Sigmoid colon (tissue), 6 donors: ENCODE measurements at regions not wholly inside any gene's neighbourhood (a gene's known extent, or its start where the extent isn't known, plus 50 kb on each side); places are given as distances from the start of the nearest gene placed in this dataset.
"Not testable (repeated sequence)": the region's sequence is repeated elsewhere in the genome, so short reads cannot be mapped to it uniquely, and the experiment has no call there.

Experiments used
- DNase-seq: peaks from one replicate; pipeline ENCODE4 v3.0.0-alpha.2; 2019
- H3K27ac ChIP-seq, 4 donors: fragments of 200-600 bp; sonication (generic); one replicate each; pipeline ENCODE4 v1.5.1; 2016 to 2019; ENCODE audit warnings: mild to moderate bottlenecking in 1 of 4
- H3K27me3 ChIP-seq, 3 donors: fragments of 200-600 bp; sonication (generic); one replicate each; pipeline ENCODE4 v1.5.1; 2019; ENCODE audit warnings: mild to moderate bottlenecking in 1 of 3
- H3K36me3 ChIP-seq, 4 donors: fragments of 200-600 bp; sonication (generic); one replicate each; pipeline ENCODE4 v1.5.1; 2016 to 2019
- H3K4me1 ChIP-seq, 4 donors: fragments of 200-600 bp; sonication (generic); one replicate each; pipeline ENCODE4 v1.5.1; 2017 to 2019
- H3K4me3 ChIP-seq, 4 donors: fragments of 200-600 bp; sonication (generic); one replicate each; pipeline ENCODE4 v1.5.1; 2017 to 2019; ENCODE audit warnings: mild to moderate bottlenecking in 2 of 4, moderate library complexity in 1 of 4
- H3K9me3 ChIP-seq, 4 donors: fragments of 200-600 bp in 3 of 4; sonication (generic) in 3 of 4; one replicate each; pipeline versions ENCODE4 v1.5.1 to v1.6.1; 2013 to 2019
- EP300 ChIP-seq, 4 donors: sonication (generic); formaldehyde crosslinking; IDR thresholded peaks; one replicate each; pipeline ENCODE4 v1.6.1; 2017; ENCODE audit warnings: antibody characterized with exemption in 4 of 4
- POLR2A ChIP-seq, 2 donors: fragments of 450-650 bp; IDR thresholded peaks; one replicate each; pipeline ENCODE4 v1.6.1; 2016; ENCODE audit warnings: antibody characterized with exemption in 2 of 2, mild to moderate bottlenecking in 2 of 2, moderate library complexity in 2 of 2
- POLR2AphosphoS5 ChIP-seq, 4 donors: sonication (generic); formaldehyde crosslinking; IDR thresholded peaks; one replicate each; pipeline ENCODE4 v1.6.1; 2017; ENCODE audit warnings: antibody characterized with exemption in 4 of 4
- WGBS, 2 donors: extraction: QIAGEN DNeasy Blood & Tissue Kit; methylation state at CpG; one replicate each; pipeline ENCODE4 v1.1.7; 2013; 5-methylcytosine and 5-hydroxymethylcytosine counted together
- intact Hi-C: fragments of 100-400 bp; cut with DNase I; formaldehyde crosslinking; loops from one replicate; pipeline ENCODE4 v1.15.1; 2023
- TF ChIP-seq, protein P1 (sequence below), 4 experiments: fragments of 450-650 bp in 3 of 4; fragments of 200-600 bp in 1 of 4; IDR thresholded peaks; one replicate each; pipeline ENCODE4 v1.5.1; 2016 to 2019; ENCODE audit warnings: antibody characterized with exemption in 4 of 4, mild to moderate bottlenecking in 3 of 4, moderate library complexity in 2 of 4
- donor health status: healthy with polysubstance abuse.
- donor health status: healthy.

DNA sequence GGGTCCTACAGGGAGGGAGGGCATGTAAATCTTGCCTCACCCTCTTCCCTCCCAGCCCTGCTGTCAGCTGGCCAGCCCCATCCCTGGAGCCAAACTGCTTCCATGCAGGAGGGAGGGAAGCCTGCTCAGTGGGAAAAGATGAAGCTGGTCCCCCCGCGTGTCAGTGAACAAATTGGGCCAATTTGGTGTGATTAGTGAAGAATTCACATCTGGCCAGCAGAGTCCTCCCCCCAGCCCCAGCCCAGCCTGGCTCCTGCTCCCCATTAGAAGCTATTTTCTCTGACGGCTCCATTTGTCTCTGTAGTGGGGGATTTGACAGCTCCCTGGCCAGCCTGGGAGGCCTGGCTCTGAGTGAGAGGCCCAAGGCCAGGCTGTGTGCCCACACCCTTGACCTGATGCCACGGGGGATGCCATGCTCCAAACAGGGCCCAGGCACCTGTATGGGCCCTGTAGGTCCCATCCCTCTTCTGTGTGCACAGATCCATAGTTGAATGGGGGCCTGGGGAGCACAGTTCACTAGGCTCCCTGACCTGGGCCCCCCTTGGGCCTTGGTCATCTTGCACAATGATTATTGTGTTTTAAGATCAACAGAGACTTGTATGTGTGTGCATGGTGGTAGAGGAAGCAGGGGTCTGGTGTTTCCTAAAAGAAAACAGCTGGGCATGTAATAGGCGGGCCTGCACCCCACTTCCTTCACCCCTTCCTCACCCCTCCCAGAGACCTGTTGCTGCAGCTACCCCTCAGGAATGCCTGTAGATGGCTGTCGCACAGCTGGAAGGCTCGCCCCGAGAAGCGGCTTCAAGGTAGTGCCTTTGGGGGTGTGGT lies 50.7 kb upstream of the TAC4 start:
- no peak overlapping the region for H3K4me3 ChIP-seq
- H3K9me3 ChIP-seq: no peaks in the 10 kb centered on the region
- peaks cover 15 to 56% (median 16%) of the 10 kb centered on the region in 3 donors for H3K27me3 ChIP-seq
- H3K4me1 ChIP-seq: peaks cover 0 to 5% (median 4%) of the 10 kb centered on the region in 4 donors
- intact Hi-C loops: no loop called here
- DNase-seq: no peak
- no peak overlapping the region for H3K27ac ChIP-seq
- 80 to 84% methylated on average over 9 of the region's 9 CpGs for WGBS, 2 donors
- H3K36me3 ChIP-seq: no peaks in the 10 kb centered on the region
- TF ChIP-seq POLR2A (IDR thresholded peaks at IDR 0.05): no peak
- TF ChIP-seq, protein P1, sequence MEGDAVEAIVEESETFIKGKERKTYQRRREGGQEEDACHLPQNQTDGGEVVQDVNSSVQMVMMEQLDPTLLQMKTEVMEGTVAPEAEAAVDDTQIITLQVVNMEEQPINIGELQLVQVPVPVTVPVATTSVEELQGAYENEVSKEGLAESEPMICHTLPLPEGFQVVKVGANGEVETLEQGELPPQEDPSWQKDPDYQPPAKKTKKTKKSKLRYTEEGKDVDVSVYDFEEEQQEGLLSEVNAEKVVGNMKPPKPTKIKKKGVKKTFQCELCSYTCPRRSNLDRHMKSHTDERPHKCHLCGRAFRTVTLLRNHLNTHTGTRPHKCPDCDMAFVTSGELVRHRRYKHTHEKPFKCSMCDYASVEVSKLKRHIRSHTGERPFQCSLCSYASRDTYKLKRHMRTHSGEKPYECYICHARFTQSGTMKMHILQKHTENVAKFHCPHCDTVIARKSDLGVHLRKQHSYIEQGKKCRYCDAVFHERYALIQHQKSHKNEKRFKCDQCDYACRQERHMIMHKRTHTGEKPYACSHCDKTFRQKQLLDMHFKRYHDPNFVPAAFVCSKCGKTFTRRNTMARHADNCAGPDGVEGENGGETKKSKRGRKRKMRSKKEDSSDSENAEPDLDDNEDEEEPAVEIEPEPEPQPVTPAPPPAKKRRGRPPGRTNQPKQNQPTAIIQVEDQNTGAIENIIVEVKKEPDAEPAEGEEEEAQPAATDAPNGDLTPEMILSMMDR (IDR thresholded peaks at IDR 0.05): no peak
- no peak for TF ChIP-seq POLR2AphosphoS5 (IDR thresholded peaks at IDR 0.05)
- TF ChIP-seq EP300 (IDR thresholded peaks at IDR 0.05): no peak

DNA sequence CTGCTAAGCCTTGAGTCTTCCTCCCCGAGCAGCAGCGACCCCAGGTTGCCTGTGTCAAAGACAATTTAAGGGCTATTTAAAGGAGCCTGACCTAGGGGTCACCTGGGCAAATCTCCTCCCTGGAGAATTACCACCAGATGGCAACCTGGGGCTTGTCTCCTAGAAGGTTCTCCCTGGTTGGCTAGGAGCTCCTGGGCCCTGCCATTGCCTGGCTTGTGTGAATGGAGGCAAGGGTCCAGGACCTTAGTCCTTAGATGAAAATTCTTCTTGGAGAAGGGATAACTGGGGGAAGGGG lies 51.3 kb upstream of the TAC4 start:
- intact Hi-C loops: no loop called here
- Histone ChIP-seq H3K4me1 (peaks cover 0 to 5% (median 4%) of the 10 kb centered on the region in 4 donors), H3K4me3 (no peak overlapping the region), H3K36me3 (no peaks in the 10 kb centered on the region), H3K9me3 (no peaks in the 10 kb centered on the region), H3K27ac (no peak overlapping the region), H3K27me3 (peaks cover 21 to 58% (median 22%) of the 10 kb centered on the region in 3 donors)
- no peak for TF ChIP-seq POLR2A (IDR thresholded peaks at IDR 0.05)
- TF ChIP-seq POLR2AphosphoS5 (IDR thresholded peaks at IDR 0.05): no peak
- no peak for TF ChIP-seq EP300 (IDR thresholded peaks at IDR 0.05)
- TF ChIP-seq, protein P1 (IDR thresholded peaks at IDR 0.05): no peak
- no peak for DNase-seq
- 54 to 74% methylated on average over 2 of the region's 2 CpGs for WGBS, 2 donors

DNA sequence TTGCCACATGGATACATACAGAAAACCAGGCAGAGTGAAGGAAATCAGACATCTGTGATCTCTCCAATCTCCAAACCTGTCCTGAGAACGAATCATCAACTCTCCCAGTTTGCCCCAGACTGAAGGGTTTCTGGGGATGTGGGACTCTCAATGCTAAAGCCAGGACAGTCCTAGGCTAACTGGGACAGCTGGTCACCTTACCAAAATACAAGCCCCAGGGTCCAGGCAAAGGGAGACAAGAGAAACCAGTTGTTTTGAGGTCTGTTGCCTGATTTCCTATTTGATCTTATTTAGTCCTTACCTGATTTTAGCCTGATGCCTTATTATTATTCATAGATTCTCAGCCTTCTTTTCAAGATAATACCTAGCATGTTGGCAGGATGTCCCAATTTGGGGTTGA lies 51.7 kb upstream of the TAC4 start:
- intact Hi-C loops: no loop called here
- no peak for TF ChIP-seq POLR2A (IDR thresholded peaks at IDR 0.05)
- Histone ChIP-seq H3K4me3 (no peak overlapping the region), H3K4me1 (peaks cover 0 to 5% (median 4%) of the 10 kb centered on the region in 4 donors), H3K9me3 (no peaks in the 10 kb centered on the region), H3K27ac (no peak overlapping the region), H3K36me3 (no peaks in the 10 kb centered on the region), H3K27me3 (peaks cover 24 to 58% (median 26%) of the 10 kb centered on the region in 3 donors)
- DNase-seq: no peak
- WGBS, 2 donors: 0 to 24% methylated on average over 1 of the region's 1 CpG

DNA sequence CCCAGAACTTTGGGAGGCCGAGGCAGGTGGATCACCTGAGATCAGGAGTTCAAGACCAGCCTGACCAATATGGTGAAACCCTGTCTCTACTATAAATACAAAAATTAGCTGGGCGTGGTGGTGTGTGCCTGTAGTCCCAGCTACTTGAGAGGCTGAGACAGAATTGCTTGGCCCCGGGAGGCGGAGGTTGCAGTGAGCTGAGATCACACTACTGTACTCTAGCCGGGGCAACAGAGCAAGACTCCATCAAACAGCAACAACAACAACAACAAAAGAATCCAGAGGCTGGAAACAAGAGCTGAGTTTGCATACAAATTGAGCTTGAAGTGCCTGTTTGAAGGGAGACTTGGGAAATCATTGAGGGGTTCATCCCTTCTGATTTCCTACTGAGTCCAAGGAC lies 52.9 kb upstream of the TAC4 start:
- 77 to 82% methylated on average over 5 of the region's 5 CpGs for WGBS, 2 donors
- H3K4me3 ChIP-seq, H3K9me3 ChIP-seq, H3K4me1 ChIP-seq, intact Hi-C loops, H3K36me3 ChIP-seq, DNase-seq, H3K27ac ChIP-seq: not testable (repeated sequence)
- H3K27me3 ChIP-seq: peaks cover 24 to 63% (median 37%) of the 10 kb centered on the region in 3 donors

DNA sequence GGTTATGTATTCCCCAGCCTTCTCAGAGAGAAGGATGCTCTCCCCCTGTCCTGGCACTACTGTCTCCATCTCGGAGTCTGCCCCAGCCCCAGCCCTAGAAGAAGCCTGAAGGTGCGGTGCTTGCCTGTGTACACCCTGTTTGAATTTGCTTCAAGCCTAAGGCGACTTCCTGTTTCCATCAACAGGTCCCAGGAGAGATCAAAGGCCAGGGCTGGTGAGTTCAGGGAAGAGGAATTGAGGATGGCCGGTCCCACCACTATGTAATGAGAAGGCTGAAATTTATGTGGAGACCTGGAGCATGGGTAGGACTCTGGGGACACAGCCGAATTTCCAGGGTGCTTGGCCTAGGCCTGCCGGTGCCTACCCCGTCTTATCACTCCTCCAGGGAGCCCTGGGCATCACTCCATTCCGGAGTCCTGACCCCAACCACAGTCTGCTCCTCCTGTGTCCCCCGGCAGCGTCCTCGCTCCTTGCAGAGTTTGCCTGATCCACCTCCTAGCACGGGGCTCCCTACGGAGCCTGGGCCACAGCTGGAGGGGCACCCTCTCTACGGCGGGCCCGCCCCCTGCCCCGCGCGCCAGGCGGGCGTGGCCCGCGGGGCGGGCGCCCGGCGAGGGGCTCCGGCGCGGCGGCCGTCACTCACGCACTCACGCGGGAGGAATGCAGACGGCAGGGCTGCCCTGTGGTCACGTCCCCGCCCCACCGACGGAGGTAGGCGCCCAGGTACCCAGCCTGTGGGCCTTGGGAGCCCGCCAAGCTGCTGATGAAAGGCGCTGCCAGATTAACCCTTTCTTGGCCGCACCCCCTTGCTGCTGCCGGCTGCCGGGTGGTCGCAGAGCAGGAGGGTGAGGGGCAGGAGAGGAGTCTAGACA lies 53.8 kb upstream of the TAC4 start:
- WGBS, 2 donors: 4 to 8% methylated on average over 47 of the region's 47 CpGs
- Histone ChIP-seq H3K27ac (no peak overlapping the region), H3K9me3 (no peaks in the 10 kb centered on the region), H3K4me1 (peaks cover 0 to 5% (median 4%) of the 10 kb centered on the region in 4 donors), H3K27me3 (peaks cover 24 to 68% (median 44%) of the 10 kb centered on the region in 3 donors), H3K36me3 (no peaks in the 10 kb centered on the region), H3K4me3 (no peak overlapping the region)
- DNase-seq: no peak
- intact Hi-C loops: no loop called here
- TF ChIP-seq, protein P1 (IDR thresholded peaks at IDR 0.05): no peak
- TF ChIP-seq POLR2AphosphoS5 (IDR thresholded peaks at IDR 0.05) (no peak), EP300 (IDR thresholded peaks at IDR 0.05) (no peak), POLR2A (IDR thresholded peaks at IDR 0.05) (no peak)
